BJ (cell line): ENCODE measurements at regions not wholly inside any gene's neighbourhood (a gene's known extent, or its start where the extent isn't known, plus 50 kb on each side); places are given as distances from the start of the nearest gene placed in this dataset.
A peak's percentile ranks its signal among the peaks of the same experiment; 100 is the strongest.

ENCODE experiments used
- CTCF ChIA-PET: fragments of 350-600 bp; formaldehyde crosslinking; extraction: SDS; loops from one replicate; lab custom pipeline; 2021; ENCODE audit warnings: antibody characterized with exemption, inconsistent platforms; lab: Yijun Ruan, JAX
- POLR2A ChIA-PET: fragments of 300-600 bp; sonication (Branson Sonifier 250); formaldehyde crosslinking; extraction: SDS; loops from one replicate; lab custom pipeline; 2021; ENCODE audit warnings: antibody characterized with exemption; lab: Charles Lee
- DNase-seq: peaks from one replicate; pipeline ENCODE4 v3.0.0-alpha.2; 2011; ENCODE audit warnings: low read depth
- H3K27me3 ChIP-seq: 2 replicates; pipeline ENCODE4 v1.6.0; 2011; ENCODE audit warnings: low read length; ENCODE audit not compliant: control insufficient read depth, insufficient read depth
- H3K36me3 ChIP-seq: 2 replicates; pipeline ENCODE4 v1.5.1; 2011; ENCODE audit warnings: low read length; ENCODE audit not compliant: control insufficient read depth, insufficient read depth
- H3K4me3 ChIP-seq: 2 replicates; pipeline ENCODE4 v1.5.1; 2011; ENCODE audit warnings: low read depth, mild to moderate bottlenecking, control low read depth, low read length
- CTCF ChIP-seq: IDR thresholded peaks from 2 replicates; pipeline ENCODE4 v1.5.1; 2011; ENCODE audit warnings: low read depth, mild to moderate bottlenecking, control low read depth, inconsistent platforms, low read length, moderate library complexity; ENCODE audit not compliant: insufficient read depth

DNA sequence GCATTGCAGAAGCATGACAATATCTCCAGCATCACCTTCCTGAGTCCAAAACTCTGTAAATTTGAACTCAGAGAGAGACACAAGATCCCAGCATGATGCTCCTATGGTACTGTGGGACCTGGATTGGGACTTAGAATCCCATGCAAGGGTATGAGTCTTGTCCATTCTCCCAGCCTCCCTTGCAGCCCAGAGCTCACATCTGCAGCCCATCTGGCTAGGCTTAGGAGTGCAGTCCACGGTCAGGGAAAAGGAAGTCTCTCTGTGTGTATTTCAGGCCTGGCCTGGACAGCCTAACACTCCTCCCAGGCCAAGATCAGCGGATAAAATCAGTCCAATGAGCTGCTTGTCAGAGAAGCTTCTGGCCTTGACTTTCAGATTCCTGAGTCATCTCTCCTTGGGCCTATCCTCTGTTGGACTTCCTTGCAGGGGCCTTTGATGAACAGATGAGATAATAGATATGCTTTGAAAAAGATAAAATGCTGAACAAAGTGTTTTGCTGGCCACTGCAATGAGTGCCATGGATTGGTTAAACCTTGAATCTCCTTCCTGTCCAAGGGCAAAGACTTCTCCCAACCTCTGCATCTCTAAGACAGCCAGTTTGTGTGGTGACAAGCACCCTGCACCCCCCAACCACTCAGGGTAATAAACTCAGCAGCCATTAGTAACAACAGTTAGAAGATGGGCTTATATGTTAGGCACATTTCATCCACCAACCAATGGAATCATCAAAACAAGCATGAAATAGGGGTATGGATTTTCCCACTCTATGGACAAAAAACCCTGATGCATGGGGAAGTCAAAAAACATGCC, 412.8 kb upstream of the TBX3 start:
- Histone ChIP-seq H3K36me3 (no peaks in the 10 kb centered on the region), H3K27me3 (no peaks in the 10 kb centered on the region; the same call in 1 of the 2 replicates), H3K4me3 (no peak overlapping the region)
- POLR2A ChIA-PET: interaction anchor here (0.7 kb wide), 1 partner anchor 104 kb away, joined by 3 read pairs; no protein-coding TSS in a partner anchor
- TF ChIP-seq CTCF: no peak
- peak; percentile 34 for DNase-seq
- CTCF ChIA-PET: interaction anchor here (1.2 to 1.4 kb wide), 2 partner anchors 12 to 15 kb away, joined by 3 read pairs; no protein-coding TSS in a partner anchor

DNA sequence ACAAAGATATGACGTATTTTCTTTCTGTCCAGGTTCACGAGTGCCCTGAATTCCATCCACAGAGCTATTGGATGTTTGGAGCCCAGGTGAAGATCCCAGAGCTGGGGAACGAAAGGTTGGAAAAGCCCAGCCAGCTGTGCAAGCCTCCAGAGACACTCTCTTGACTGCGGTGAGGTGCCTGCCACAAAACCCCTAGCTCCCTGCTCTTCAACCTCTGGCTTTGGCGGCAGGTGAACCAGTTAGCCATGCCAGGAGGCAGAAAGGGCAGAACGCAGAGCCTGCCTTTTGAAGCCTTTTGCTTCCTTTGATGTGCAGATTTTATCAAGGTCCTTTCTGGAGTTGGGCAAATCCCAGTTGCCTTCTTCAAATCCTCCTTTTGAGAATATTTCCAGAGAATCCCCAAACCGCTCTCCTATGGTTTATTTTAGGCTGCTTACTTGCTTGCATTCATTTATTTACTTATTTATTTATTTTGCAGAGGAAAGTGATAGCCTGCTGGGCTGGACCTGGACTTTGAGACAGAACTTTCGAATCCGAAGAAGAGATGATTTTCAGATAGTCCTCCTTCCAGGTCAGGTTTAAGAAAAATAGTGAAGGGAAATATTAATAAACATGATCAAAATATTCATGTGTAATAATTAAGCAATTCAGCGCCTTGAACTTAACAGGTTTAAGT, 411.2 kb upstream of the TBX3 start:
- no peak for TF ChIP-seq CTCF
- DNase-seq: no peak
- POLR2A ChIA-PET: no interaction called here
- H3K27me3 ChIP-seq: no peaks in the 10 kb centered on the region; the same call in 1 of the 2 replicates
- no peaks in the 10 kb centered on the region for H3K36me3 ChIP-seq
- CTCF ChIA-PET: no interaction called here
- H3K4me3 ChIP-seq: no peak overlapping the region

GRCh38 chr12:115094163-115094816, 410.3 kb upstream of the TBX3 start:
- H3K4me3 ChIP-seq: no peak overlapping the region
- H3K36me3 ChIP-seq: no peaks in the 10 kb centered on the region
- H3K27me3 ChIP-seq: no peaks in the 10 kb centered on the region; the same call in 1 of the 2 replicates
- POLR2A ChIA-PET: no interaction called here
- CTCF ChIA-PET: no interaction called here
- DNase-seq: no peak
- no peak for TF ChIP-seq CTCF

DNA sequence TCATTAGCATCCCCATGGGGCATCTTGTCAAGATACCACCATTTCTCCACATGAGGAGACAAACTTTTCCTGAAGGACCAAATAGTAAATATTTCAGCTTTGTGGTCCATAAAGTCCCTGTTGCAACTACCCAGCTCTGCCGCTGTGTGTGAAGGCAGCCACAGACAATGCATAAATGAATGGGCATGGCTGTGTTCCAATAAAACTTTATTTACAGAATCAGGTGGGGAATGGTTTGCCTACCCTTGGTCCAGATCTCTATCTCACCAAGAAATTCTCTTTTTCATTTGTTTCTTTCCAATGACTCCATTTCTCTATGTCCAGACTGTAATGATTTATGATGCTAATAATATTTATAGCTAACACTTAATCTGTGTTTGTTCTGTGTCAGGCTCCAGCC, 409.3 kb upstream of the TBX3 start:
- CTCF ChIA-PET: interaction anchor here (1.0 kb wide), 1 partner anchor 16 kb away, joined by 3 read pairs; no protein-coding TSS in a partner anchor
- no peak for DNase-seq
- POLR2A ChIA-PET: no interaction called here
- no peak for TF ChIP-seq CTCF
- Histone ChIP-seq H3K36me3 (no peaks in the 10 kb centered on the region), H3K27me3 (no peaks in the 10 kb centered on the region; the same call in 1 of the 2 replicates), H3K4me3 (no peak overlapping the region)

DNA sequence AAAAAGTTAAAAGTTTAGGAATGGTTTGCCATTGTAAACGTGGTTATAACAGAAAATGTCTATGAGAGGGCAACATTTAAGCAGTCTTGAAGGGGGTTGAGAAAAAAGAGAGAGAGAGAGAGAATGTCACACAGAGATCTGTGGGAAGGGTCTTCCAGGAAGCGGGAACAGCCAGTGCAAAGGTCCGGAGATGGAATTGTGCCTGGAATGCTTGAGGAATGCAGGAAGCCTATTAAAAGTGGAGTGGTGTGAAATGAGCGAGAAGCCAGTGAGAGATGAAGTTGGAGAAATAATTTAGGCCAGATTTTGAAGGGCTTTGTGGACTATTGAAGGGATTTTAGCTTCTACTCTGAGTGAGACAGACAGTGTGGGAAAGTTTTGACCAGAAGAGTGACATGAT, 406.8 kb upstream of the TBX3 start:
- CTCF ChIA-PET: no interaction called here
- no peak for TF ChIP-seq CTCF
- DNase-seq: no peak
- Histone ChIP-seq H3K4me3 (no peak overlapping the region), H3K27me3 (no peaks in the 10 kb centered on the region; the same call in 1 of the 2 replicates), H3K36me3 (no peaks in the 10 kb centered on the region)
- POLR2A ChIA-PET: no interaction called here
